Fibroblast of pulmonary artery (primary cell): ENCODE measurements at regions not wholly inside any gene's neighbourhood (a gene's known extent, or its start where the extent isn't known, plus 50 kb on each side); places are given as distances from the start of the nearest gene placed in this dataset.

Experiments used
- DNase-seq: peaks from one replicate; pipeline ENCODE4 v3.0.0-alpha.2; 2010; ENCODE audit warnings: low read depth
- H3K4me3 ChIP-seq: replicated peaks from 2 replicates; pipeline ENCODE4 v1.5.1; 2011; ENCODE audit warnings: low read depth, mild to moderate bottlenecking, control low read depth, low read length, moderate library complexity
- TF ChIP-seq, protein P1 (sequence below): IDR thresholded peaks from 2 replicates; pipeline ENCODE4 v1.5.1; 2011; ENCODE audit warnings: mild to moderate bottlenecking, control low read depth, low read length, inconsistent platforms; ENCODE audit errors: missing control alignments

DNA sequence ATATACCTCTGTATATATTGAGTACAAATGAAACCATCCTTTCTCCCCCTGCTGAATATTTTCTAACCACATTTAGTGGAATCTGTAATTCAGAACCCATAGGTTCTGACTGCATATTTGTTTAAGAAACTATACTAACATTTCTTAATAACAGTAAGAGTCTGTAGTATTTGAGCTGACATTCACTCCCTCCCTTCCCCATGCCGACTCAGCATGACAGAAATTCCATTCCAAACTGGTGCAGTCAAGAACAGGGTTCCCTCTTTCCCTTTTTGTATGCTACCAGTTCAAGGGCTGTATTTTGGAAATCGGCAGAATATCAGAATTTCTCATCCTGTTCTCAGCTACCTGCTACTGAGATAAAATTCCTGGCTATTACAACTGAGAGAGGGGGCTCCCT is 796.6 kb upstream of the DPPA4 start:
- TF ChIP-seq, protein P1, sequence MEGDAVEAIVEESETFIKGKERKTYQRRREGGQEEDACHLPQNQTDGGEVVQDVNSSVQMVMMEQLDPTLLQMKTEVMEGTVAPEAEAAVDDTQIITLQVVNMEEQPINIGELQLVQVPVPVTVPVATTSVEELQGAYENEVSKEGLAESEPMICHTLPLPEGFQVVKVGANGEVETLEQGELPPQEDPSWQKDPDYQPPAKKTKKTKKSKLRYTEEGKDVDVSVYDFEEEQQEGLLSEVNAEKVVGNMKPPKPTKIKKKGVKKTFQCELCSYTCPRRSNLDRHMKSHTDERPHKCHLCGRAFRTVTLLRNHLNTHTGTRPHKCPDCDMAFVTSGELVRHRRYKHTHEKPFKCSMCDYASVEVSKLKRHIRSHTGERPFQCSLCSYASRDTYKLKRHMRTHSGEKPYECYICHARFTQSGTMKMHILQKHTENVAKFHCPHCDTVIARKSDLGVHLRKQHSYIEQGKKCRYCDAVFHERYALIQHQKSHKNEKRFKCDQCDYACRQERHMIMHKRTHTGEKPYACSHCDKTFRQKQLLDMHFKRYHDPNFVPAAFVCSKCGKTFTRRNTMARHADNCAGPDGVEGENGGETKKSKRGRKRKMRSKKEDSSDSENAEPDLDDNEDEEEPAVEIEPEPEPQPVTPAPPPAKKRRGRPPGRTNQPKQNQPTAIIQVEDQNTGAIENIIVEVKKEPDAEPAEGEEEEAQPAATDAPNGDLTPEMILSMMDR = no peak
- no peak for DNase-seq
- H3K4me3 ChIP-seq = no peak overlapping the region

DNA sequence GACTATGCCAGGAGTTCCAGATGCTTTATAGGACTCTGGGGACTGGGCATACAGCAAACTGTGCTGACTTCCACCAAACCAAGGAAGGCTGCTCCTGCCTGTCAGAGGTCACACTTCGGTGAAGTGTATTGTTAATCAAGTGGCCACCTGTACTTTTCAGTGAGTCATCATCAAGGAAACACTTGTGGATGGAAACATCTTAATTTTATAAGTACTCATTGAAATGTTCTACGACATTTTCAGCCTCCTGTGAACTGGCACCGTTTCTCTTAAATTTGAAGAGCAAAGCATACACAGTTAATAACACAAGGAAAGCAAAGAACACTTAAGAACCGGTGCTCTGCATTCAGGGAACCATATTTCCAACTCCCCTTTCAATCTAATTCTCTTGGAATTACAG is 801.7 kb upstream of the DPPA4 start:
- DNase-seq = no peak
- no peak overlapping the region for H3K4me3 ChIP-seq
- TF ChIP-seq, protein P1 = no peak

GRCh38 chr3:110139821-110140220 is 802.5 kb upstream of the DPPA4 start:
- no peak overlapping the region for H3K4me3 ChIP-seq
- TF ChIP-seq, protein P1 = no peak
- DNase-seq = no peak

- DNase-seq = no peak
- H3K4me3 ChIP-seq = no peak overlapping the region
- TF ChIP-seq, protein P1 = no peak
These were observed 812.4 kb upstream of the DPPA4 start for GRCh38 chr3:110149763-110150162.

DNA sequence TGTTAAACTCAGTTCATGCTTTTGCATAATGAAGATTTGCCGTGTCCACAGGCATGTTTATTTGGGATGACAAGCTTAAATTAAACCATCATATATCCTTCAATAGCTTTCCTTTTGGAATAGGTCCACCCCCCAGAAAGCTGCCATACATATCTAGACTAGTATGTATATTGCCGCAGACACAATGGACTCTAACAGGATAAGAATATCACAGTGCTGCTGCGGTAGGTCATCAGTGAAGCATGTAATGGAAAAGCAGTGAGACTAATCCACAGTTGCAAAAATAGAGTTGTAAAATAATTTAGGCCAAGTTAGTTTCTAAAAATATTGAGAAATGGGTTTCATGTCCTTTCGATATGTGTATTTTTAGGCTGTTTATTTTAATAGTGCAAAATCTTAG is 819.9 kb upstream of the DPPA4 start:
- TF ChIP-seq, protein P1 = no peak
- no peak for DNase-seq
- H3K4me3 ChIP-seq = no peak overlapping the region

DNA sequence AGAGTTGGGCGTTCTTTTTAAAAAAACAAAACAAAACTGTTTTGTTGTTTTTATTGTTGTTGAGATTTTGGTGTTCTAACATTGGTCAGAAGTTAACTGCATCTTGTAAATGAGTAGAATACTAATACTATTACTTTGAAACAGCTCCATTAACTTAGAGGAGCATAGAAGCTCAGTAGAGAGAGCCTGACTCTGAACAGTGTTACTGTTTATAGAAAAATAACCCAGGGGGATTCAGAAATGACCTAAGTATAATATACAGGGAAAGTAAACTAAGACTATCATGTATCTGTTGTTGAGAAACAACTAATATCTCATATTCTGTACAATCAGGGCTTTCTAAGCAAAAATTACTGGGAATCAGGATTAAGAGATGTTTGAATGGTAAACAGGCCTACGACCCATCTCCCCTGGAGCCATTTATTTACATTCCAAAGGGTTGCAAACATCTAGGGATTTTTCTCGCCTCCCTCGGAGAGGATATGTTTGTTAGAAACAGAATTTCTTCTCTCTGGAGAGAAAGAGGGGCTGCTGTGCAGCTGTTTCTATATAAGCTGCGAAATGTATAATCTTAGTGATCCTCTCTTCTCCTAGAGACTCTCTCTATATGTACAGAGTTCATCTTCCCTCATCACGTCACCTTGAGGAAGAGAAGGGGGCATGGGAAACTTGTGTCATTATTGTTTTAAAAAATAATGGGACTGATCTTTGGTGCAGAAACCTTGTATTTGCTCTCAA is 827.5 kb upstream of the DPPA4 start:
- no peak overlapping the region for H3K4me3 ChIP-seq
- TF ChIP-seq, protein P1 = no peak
- no peak for DNase-seq

GRCh38 chr3:110165370-110165743 is 828.0 kb upstream of the DPPA4 start:
- TF ChIP-seq, protein P1 = no peak
- no peak overlapping the region for H3K4me3 ChIP-seq
- no peak for DNase-seq
